ENCODE measurements at regions not wholly inside any gene's neighbourhood (a gene's known extent, or its start where the extent isn't known, plus 50 kb on each side); places are given as distances from the start of the nearest gene placed in this dataset.

- TF ChIP-seq CTCF (IDR thresholded peaks at IDR 0.05) (no peak), POLR2A (IDR thresholded peaks at IDR 0.05) (no peak), POLR2AphosphoS5 (IDR thresholded peaks at IDR 0.05) (no peak)
Observed at GRCh38 chr3:145719114-145719513, 441.9 kb downstream of the PLOD2 start.

All from breast epithelium (tissue), 3 donors.